ENCODE measurements at regions not wholly inside any gene's neighbourhood (a gene's known extent, or its start where the extent isn't known, plus 50 kb on each side); places are given as distances from the start of the nearest gene placed in this dataset.

GRCh38 chr16:48887646-48888210 is 277.7 kb upstream of the N4BP1 start:
- no peak for DNase-seq (ENCODE audit: low spot score)

GRCh38 chr16:48885471-48885870 is 275.5 kb upstream of the N4BP1 start:
- no peak for DNase-seq (ENCODE audit: low spot score)

DNA sequence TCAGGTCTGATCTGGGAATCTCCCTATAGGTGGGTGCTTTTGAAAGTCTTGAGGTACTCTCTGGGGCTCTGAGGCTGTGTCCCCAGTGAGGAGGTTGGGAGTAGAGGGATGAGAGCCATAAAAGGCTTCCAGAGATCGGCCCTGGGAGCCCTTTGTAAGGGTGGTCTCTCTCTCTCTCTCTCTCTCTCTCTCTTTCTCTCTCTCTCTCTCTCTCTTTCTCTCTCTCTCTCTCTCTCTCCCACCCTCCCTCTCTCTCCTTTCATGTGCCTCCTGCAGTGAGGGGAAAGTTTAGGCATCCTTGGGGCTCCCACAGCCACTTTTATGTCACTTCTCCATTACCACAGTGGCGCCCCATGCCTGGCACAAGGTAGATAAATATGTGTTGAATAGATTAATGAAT is 271.3 kb upstream of the N4BP1 start:
- DNase-seq (ENCODE audit: low spot score) = no peak

GRCh38 chr16:48879223-48880122 is 269.5 kb upstream of the N4BP1 start:
- DNase-seq (ENCODE audit: low spot score) = no peak

DNA sequence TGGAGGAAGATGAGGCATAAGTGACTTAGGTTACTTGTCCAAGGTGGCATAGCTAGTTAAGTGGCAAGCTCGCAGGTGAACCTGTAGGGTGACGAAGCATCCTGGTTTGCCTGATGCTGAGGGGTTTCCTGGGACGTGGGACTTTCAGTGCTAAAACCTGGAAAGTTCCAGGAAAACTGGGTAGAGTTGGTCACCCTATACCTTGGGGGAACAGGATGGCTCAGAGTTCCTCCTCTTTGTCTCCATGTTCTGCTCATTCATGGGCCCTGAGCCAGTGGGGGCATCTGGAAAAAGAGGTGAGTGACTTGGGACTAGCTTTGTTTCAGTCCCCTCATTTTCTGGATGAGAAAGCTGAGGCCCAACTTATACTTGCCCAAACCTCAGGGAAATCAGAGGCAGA is 268.0 kb upstream of the N4BP1 start:
- no peak for DNase-seq (ENCODE audit: low spot score)

DNA sequence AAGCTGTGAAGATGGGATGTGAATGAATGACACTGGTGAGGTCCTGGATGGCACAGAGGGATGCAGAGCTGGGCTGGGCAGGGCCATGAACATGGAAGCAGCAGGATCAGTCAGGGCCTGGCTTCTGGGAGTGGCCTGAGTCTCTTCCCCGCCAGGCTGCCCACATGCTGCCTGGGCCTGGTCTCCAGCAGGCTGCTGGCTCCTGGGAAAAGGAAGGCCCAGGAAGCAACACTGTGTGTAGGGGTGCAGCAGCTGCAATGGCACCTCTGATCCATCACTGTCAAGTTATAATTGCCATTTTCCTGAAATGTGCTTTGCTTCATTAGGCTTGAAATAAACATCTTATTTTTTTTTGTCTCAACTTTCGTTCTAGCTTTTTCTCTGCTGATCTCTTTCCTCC is 260.2 kb upstream of the N4BP1 start:
- no peak for DNase-seq (ENCODE audit: low spot score)

- DNase-seq (ENCODE audit: low spot score) = no peak
Measured at GRCh38 chr16:48865520-48865919, 255.5 kb upstream of the N4BP1 start.

GRCh38 chr16:48864055-48864454 is 254.1 kb upstream of the N4BP1 start:
- DNase-seq (ENCODE audit: low spot score) = no peak

DNA sequence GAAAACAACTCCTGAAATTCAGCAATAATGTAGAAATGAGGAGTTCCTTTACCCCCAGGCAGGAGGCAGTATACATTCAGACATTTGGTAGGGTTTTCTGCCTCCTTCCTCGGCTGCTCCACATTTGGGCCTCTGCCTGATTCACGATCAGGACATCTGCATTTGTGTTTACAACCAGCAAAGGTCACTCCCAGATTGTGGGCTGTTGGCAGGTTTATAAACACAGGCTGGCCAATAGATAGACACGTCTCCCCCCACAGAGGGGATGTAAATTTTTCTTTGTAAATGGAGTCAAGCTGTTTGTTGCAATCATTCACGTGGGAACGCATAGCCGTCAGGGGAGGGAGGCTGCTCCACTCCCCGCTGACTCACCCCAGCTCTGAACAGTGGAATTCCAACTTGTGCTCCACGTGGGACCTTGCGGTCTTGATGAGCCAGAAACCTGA is 252.1 kb upstream of the N4BP1 start:
- DNase-seq (ENCODE audit: low spot score) = no peak

- DNase-seq (ENCODE audit: low spot score) = no peak
Measured at GRCh38 chr16:48860341-48860740, 250.4 kb upstream of the N4BP1 start.

GRCh38 chr16:48852951-48853350 is 243.0 kb upstream of the N4BP1 start:
- DNase-seq (ENCODE audit: low spot score) = no peak

DNA sequence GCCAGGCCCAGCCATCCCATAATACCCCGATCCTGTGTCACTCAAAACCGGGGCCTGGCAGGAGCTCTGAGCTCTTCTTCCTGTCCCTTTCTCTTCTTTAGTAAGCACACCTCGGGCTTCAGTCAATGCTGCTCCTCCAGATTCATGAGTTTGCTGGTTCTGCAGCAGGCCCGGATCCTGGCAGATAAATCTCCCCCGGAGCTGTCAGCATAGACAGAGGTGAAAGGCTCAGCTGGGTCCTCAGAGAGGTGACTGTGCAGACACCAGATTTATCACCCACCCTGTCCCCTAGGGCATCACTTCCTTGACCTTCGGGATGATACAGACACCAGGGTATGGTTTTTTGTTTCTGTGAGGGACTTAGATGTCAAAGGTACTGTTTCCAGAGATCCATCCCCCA is 242.5 kb upstream of the N4BP1 start:
- no peak for DNase-seq (ENCODE audit: low spot score)

DNA sequence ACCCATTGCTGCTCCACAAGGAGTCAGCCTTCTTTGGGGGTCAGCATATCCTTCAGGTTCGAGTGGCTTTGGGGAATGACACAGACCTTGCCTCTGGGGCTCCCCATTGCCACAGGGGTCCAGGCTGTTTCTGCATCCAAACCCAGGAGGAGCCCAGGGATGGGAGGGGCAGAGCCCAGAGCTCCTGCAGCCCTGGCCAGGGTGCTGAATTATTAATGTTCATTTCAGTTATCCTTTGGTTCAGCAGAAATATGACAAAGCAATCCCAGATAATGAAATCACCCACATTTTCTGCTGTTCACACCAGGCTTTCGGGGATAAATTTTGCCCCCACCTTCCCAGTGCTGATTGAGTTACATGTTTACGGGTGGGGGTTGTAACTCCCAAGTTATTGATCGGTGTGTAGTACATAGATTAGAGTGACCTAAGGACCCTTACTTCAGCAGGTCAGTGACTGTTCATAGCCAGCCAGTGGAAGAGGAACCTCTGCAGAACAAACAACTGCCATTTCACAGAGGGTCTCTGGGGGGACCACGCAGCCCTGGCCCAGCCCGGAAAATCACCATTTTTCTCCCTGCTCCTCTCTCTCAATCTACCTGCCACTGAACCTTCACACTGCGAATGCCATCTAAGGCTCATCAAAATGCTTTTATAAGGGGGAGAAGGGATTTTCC is 240.3 kb upstream of the N4BP1 start:
- no peak for DNase-seq (ENCODE audit: low spot score)

- no peak for DNase-seq (ENCODE audit: low spot score)
Measured at GRCh38 chr16:48846277-48846676, 236.3 kb upstream of the N4BP1 start.

DNA sequence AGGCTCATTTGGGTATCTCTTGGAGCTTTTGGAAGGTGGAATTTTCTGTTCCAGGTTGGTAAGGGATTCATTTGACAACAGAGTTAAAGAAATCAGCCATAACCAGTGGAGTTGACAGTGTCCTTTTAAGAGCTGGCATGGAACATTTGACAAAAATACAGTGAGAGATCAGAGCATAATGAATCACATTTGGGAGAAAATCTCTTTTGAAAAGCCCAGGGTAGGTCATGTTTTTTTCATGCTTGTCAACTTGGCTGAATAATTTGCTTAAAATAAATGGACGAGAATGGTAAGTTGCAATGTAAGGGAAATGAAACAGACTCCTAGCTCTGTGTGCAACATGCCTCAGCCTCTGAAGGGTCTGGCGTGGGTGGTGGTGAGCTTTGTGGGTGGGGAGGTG is 235.3 kb upstream of the N4BP1 start:
- no peak for DNase-seq (ENCODE audit: low spot score)

GRCh38 chr16:48838349-48838748 is 228.4 kb upstream of the N4BP1 start:
- no peak for DNase-seq (ENCODE audit: low spot score)

DNA sequence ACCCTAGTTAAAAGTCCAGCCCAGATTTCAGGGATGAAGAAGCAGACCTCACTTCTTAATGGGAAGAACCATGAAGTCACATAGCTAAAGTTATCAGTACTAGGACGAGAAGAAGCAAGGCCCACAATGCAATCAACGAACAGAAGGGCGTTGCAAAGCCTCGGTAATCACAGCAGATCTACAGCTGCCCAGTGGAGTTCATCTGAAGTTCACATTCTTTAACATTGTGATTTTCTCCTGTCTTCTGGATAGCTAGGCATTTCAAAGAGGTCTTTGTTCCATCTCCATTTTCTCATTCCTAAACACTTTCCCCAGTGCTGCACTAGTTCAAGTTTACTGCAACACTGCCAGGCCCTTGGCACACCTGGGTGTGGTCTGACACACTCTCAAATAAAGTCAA is 226.7 kb upstream of the N4BP1 start:
- DNase-seq (ENCODE audit: low spot score) = no peak

- DNase-seq (ENCODE audit: low spot score) = no peak
Measured at GRCh38 chr16:48836067-48836466, 226.1 kb upstream of the N4BP1 start.

DNA sequence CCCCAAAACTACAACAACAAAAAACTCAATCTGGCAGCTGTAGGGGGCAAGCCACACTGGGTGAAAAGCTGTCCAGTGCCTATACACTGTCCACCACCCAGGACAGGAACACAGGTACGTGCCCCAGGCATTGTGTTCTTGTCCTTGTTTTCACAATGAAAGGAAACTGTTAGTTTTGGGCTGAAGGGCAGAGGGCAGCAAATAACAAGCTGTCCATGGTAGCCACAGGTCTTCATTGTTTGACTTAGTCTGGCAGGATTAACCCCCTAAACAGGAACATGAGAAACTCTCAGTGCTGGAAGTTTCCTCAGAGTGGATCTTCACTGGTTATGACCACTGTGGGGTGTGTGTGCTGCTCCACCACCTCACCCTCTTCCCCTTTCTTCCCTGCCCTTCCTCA is 224.6 kb upstream of the N4BP1 start:
- no peak for DNase-seq (ENCODE audit: low spot score)

DNA sequence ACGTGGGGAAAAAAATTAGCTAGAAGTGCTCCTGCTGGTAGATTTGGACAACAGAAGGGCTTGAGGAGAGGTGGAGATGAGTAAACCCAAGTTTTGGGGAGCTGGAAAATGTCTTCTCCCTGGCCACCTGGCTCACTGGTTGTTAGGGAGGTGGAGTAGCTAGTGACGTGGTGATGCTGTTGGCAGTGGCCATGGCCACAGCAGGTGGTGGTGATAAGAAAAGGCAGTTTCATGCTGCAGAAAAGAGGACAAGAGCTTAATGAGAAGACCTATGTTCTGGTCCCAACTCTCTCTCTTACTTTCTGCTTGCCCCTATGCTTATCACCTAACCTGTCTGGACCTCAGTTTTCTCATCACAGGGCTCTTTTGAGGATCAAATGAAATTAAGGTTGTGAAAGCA is 223.5 kb upstream of the N4BP1 start:
- DNase-seq (ENCODE audit: low spot score) = no peak

DNA sequence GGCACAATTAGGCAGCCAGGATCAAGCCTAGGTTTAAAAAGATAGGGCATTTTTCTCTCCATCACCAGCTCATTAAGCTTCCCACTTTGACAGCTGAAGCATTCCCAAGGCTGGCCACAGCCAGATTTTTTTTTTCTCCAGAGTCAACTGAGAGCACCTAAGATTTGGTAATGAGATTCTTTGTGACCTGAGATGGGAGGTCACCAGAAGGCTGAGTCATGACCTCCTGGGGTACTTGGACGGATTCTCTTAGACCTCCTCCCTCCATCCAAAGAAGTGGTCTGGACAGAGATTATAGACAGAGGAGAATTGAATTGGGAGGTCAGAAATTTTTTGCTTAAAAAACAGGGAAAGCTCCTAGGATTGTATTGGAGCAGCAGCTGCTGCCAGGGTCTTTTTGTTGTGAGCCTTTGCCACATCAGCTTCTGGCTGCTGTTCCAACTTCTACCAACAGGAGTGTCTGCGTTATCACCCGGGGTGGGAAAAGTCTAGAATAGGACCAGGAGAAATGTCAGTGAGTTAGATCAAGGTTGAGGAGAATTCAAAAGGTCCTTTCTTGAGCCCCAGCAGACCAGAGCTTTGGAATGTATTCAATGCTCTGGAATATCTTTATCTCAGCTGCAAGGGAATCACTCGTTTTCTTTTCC is 221.2 kb upstream of the N4BP1 start:
- no peak for DNase-seq (ENCODE audit: low spot score)
